ENCODE measurements at regions not wholly inside any gene's neighbourhood (a gene's known extent, or its start where the extent isn't known, plus 50 kb on each side); places are given as distances from the start of the nearest gene placed in this dataset.

GRCh38 chr20:51326201-51326819 lies 216.2 kb downstream of the NFATC2 start:
- TF ChIP-seq RAD21 (IDR thresholded peaks at IDR 0.05; ENCODE audit: low read length) = peak; percentile 48
- no peak for TF ChIP-seq CEBPB (IDR thresholded peaks at IDR 0.05; ENCODE audit: low read depth, low read length)
- TF ChIP-seq BHLHE40 (IDR thresholded peaks at IDR 0.05; ENCODE audit: low read depth, low read length) = no peak
- TF ChIP-seq, protein P1, sequence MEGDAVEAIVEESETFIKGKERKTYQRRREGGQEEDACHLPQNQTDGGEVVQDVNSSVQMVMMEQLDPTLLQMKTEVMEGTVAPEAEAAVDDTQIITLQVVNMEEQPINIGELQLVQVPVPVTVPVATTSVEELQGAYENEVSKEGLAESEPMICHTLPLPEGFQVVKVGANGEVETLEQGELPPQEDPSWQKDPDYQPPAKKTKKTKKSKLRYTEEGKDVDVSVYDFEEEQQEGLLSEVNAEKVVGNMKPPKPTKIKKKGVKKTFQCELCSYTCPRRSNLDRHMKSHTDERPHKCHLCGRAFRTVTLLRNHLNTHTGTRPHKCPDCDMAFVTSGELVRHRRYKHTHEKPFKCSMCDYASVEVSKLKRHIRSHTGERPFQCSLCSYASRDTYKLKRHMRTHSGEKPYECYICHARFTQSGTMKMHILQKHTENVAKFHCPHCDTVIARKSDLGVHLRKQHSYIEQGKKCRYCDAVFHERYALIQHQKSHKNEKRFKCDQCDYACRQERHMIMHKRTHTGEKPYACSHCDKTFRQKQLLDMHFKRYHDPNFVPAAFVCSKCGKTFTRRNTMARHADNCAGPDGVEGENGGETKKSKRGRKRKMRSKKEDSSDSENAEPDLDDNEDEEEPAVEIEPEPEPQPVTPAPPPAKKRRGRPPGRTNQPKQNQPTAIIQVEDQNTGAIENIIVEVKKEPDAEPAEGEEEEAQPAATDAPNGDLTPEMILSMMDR (conservative IDR thresholded peaks at IDR 0.05; ENCODE audit: low read depth, low read length) = peak; percentile 63
- peak; percentile 53 for TF ChIP-seq SMC3 (IDR thresholded peaks at IDR 0.05; ENCODE audit: low read depth, low read length)
- peak; percentile 85; the same call in 1 of the 2 replicates for TF ChIP-seq POLR2A (IDR thresholded peaks at IDR 0.05; ENCODE audit: low read depth, low read length)
- TF ChIP-seq, protein P2, sequence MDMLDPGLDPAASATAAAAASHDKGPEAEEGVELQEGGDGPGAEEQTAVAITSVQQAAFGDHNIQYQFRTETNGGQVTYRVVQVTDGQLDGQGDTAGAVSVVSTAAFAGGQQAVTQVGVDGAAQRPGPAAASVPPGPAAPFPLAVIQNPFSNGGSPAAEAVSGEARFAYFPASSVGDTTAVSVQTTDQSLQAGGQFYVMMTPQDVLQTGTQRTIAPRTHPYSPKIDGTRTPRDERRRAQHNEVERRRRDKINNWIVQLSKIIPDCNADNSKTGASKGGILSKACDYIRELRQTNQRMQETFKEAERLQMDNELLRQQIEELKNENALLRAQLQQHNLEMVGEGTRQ (IDR thresholded peaks at IDR 0.05; ENCODE audit: low read depth, low read length) = no peak
- no peak for TF ChIP-seq FOS (IDR thresholded peaks at IDR 0.05; ENCODE audit: low read depth, low read length)
- TF ChIP-seq MAFK (IDR thresholded peaks at IDR 0.05; ENCODE audit: low read depth, low read length) = no peak
- no peak for TF ChIP-seq RFX5 (IDR thresholded peaks at IDR 0.05; ENCODE audit: low read depth, low read length)
- no peak for TF ChIP-seq CHD1 (IDR thresholded peaks at IDR 0.05; ENCODE audit: low read depth, low read length)
- no peak for TF ChIP-seq RCOR1 (IDR thresholded peaks at IDR 0.05; ENCODE audit: insufficient replicate concordance, low read length)
- TF ChIP-seq, protein P3, sequence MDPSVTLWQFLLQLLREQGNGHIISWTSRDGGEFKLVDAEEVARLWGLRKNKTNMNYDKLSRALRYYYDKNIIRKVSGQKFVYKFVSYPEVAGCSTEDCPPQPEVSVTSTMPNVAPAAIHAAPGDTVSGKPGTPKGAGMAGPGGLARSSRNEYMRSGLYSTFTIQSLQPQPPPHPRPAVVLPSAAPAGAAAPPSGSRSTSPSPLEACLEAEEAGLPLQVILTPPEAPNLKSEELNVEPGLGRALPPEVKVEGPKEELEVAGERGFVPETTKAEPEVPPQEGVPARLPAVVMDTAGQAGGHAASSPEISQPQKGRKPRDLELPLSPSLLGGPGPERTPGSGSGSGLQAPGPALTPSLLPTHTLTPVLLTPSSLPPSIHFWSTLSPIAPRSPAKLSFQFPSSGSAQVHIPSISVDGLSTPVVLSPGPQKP (IDR thresholded peaks at IDR 0.05; ENCODE audit: borderline replicate concordance, low read depth, low read length) = no peak
- TF ChIP-seq MXI1 (IDR thresholded peaks at IDR 0.05; ENCODE audit: borderline replicate concordance, low read depth, low read length) = no peak

All from IMR-90 (cell line).